ENCODE measurements at regions not wholly inside any gene's neighbourhood (a gene's known extent, or its start where the extent isn't known, plus 50 kb on each side); places are given as distances from the start of the nearest gene placed in this dataset.

DNA sequence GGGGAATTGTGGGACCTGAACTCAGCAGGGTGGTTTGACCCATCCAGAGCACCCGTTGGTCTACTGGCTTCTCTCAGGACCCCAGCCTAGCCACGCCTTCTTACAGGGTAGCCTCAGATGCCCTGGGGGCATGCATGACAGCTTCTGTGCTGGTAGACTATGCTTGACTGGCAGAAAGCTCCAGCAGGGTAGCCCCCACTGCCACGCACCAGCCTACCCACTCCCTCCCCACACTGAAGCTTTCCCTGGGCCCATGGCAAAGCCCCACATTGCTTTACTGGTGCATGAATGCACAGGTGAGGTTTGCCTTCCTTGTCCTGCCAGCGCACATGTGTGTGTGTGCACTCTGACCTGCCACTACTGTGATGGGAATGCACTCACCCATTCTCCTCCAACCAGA is 772.2 kb downstream of the LRFN5 start:
- DNase-seq (ENCODE audit: low spot score): no peak

DNA sequence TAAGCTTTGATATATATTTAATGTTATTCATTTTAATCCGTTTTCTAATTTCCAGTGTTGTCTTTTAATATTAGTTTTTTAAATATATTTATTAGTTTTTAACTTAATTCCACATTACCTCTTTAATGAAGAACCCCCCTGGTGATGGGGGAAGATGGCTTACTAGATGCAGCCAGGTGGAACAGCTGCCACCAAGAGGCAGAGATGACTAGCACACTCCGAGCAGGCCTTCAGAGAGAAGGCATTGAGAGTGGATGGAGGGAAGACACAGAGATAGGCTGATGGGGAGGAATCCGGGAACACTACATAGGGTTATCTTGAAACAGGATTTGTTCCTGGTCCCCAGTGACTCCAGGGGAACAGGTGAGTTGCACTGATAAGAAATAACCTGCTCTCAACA is 771.6 kb downstream of the LRFN5 start:
- no peak for DNase-seq (ENCODE audit: low spot score)

DNA sequence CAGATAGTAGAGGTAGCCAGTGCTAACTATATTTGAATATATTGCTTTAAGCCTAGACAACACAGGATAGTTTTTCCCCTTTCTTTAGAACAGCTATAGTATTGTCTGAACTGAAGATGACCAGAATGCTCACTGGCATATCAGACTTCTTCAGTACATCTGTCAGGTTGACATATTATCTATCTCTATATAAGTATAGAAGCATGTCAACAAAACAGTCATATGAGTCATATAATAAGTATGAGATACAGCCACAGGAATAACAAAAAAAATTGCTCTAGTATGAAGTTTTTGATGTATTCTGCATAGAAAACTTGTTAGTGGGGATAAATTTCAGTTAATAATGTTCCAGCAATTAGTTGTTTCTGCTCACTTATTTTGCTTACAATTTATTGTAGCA is 767.7 kb downstream of the LRFN5 start:
- DNase-seq (ENCODE audit: low spot score): peak; percentile 14

DNA sequence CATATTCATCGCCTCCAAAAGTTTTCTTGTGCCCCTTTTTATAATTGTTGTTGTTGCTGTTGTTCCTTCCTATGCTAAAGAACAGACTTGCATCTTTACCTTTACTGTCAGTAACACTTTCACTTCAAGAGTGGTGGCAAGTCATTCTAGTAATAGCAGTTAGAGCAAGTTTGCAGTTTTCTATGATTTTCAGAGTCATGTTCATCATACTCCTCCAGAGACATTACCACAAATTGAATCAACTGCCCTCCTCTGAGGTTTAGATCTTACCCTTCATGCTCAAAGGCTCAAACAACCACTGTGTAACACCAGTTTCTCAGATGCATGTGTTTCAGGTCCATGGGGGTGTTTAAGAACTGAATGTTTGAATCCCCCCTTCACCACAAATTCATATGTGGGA is 763.4 kb downstream of the LRFN5 start:
- no peak for DNase-seq (ENCODE audit: low spot score)

- no peak for DNase-seq (ENCODE audit: low spot score)
These were observed 761.6 kb downstream of the LRFN5 start for GRCh38 chr14:42368234-42368633.

DNA sequence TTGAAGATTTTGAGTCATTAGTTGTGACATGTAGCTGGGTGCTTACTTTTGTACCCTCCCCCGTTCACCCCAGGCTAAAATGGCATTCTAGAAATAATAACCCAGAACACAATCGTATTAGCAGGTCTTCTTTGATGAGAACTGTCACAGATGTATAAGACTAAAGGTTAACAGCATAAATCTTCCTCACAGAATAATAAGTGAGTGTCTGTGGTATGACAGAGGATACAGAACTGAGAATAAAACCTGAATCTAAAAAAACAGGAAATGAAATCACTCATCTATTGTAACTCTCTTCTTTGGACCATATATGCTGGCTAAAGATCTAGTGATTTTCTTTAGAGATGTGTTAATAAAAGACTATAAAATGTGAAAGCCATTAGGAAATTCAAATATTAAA is 746.6 kb downstream of the LRFN5 start:
- no peak for DNase-seq (ENCODE audit: low spot score)

DNA sequence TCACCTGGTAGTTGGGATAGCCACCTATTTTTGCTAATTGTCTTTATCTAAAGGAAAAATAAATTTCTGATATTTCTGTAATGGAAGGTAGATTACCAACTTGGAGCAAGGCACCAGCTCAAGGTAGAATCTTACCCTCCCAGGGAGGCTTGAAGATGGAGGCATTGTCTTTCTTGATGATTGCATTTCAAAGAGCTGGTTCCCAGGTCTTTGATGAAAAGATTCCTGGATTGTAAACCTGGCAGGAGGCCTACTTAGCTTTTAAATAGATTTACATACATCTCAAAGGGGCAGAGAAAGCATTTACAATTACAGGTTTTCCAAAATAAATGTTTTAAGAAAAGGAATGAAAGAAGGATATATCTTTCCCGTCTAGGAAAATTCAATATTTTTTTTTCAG is 729.2 kb downstream of the LRFN5 start:
- no peak for DNase-seq (ENCODE audit: low spot score)

DNA sequence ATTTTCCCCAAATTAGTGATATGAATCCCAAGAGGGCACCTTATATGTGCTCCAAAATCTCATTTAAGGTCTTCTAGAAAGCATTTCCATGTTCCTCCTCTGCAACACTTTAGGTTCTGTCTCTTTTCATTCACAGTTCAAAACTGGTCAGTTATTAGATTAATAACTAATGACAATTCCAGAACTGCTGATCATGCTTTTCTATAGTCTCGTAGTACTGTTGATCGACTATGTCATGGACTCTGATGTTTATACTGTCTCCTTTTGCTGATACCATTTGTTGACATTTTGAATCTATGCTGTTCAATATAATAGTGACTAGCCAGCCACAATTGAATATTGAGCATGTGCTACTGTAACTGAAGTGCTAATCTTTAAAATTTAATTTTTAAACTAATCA is 728.3 kb downstream of the LRFN5 start:
- no peak for DNase-seq (ENCODE audit: low spot score)

DNA sequence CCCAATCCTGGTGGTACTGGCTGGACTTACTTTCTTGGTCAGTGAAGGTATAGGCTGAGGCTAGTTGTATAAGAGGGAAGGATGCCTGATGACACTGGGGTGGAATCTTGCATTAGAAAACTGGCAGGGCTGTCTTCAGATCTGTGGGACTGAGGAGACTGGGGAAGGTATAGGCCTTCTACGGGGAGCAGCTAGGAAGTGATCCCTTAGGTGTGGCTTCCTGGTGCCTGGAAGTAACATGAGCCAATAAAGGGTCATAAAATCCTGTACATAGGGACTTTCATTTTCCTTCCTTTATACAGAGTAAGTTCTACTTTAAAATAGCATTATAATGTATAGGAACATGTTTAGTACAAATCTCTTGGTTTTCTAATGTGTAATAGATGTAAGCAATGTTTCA is 716.8 kb downstream of the LRFN5 start:
- no peak for DNase-seq (ENCODE audit: low spot score)

DNA sequence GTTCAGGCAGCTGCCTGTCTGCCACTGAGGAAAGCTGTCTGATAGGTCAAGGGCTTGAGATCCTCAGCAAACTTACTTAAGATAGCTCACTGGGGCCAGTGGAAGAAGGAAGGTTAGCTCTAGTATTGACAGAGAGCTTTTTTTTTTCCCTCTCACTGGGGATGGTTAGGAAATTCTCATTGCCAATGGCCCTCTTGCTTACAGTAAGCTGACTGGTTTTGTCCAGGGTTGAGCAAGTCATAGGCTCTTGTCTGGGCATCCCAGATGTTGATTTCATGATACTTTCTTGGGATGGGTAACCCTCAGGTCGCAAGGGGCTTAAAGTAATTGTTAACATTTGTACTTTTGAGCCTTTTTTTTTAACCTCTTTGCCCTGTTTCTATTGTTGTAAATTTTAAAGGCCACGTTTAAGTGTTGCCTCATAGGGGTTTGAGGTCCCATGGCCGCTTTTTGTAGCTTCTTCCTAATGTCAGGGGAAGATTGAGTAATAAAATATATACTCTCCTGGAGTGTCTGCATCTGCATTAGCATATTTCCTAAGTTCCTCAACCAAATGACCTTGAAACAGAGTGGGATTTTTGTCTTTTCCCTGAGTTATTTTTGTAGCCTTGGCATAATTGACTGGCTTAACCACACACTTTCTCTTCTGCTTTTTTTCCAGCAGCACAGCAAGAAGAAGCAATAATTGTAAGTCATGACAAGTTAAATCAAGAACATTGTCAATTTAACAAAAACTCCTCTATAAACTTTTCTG is 716.0 kb downstream of the LRFN5 start:
- DNase-seq (ENCODE audit: low spot score): no peak

DNA sequence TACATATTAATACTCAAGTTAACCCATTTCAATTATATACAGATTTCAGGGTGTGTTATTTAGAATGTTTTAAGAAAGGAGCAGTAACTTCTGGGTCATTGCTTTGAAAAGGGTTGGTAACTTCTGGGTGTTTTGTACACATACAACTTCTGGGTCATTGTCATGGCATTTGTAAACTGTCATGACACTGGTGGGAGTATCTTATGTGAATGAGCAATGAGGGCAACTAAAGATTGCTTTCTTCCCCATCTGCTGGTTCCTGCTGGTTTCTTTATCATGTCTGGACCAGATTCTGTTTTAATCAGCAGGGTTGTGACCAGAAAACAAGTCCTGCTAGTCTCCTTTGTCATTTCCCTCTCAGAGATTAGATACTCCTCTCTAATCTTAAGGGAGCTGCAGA is 713.3 kb downstream of the LRFN5 start:
- no peak for DNase-seq (ENCODE audit: low spot score)

DNA sequence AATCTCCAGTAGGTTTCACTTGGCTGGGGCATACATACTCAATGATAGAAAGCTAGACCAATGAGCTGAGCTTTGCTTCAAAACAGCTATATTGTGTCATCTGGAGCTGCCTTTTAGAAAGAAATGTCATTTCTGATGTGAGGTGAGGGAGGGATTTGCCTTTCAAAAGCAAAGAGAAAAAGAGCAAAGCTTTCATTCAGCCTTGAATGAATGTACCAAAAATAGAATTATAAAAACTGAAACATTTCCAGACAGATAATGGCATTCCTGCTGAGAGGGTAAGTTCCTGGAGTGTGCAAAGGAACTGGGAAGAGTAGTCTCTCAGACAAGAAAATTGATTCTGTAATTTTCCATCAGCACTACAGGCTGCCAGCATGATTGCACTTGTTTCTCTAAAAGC is 710.0 kb downstream of the LRFN5 start:
- DNase-seq (ENCODE audit: low spot score): no peak

DNA sequence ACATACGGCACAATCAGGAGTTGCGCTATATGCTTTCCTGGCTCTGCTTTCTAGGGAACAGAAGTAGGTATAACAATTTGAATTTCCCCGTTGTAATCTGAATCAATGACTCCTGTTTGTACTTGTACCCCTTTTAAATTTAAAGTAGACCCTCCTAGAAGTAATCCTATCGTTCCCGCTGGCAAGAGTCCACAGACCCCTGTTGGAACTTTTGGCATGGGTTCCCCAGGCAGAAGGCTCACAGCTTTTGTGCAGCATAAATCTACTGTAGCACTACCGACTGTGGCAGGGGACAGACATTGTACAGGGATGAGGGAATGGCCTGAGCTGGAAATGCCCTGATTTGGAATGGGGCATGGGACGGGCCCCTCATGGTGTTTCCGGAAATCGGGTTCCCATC is 705.2 kb downstream of the LRFN5 start:
- DNase-seq (ENCODE audit: low spot score): no peak

DNA sequence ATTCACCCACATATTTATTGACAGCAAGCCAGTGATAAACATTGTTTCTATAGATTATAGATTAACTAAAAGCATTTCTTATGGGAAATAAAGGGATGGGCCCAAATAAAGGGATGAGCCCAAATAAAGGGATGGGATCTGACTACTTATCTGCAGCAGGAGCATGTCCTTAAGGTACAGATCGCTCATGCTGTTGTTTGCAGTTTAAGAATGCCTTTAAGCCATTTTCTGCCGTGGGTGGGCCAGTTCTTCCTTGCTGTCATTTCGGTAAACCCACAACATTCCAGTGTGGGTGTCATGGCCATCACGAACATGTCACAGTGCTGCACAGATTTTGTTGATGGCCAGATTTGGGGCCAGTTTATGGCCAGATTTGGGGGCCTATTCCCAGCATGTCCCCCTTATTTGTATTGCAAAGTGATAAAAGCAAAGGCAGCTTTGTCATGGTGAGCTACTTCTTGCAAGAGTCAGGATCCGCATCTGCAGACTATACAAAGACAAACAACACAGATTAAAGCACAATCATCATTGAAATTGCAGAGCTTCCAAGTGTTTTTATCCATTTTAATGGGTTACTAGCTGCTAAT is 700.7 kb downstream of the LRFN5 start:
- DNase-seq (ENCODE audit: low spot score): no peak

GRCh38 chr14:42299692-42300091 is 693.0 kb downstream of the LRFN5 start:
- DNase-seq (ENCODE audit: low spot score): no peak

GRCh38 chr14:42293180-42293579 is 686.5 kb downstream of the LRFN5 start:
- DNase-seq (ENCODE audit: low spot score): no peak

DNA sequence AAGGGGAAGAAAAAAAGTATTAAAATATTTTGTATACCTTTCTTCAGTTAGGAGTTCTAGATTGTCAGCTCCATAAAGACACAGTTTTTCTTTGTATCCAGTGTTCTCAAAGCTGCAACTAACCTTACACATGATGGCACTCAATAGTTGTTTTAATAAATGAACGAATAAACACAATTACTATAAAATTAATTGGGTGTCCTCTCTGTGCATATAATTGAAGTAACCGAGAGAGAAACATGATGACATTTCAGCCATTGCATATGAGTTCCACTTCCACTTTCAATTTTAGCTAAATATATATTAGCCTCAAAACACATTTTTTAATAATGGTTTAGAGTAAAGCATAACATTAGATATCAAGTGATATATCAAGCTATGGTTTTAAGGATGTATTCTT is 671.2 kb downstream of the LRFN5 start:
- DNase-seq (ENCODE audit: low spot score): no peak

DNA sequence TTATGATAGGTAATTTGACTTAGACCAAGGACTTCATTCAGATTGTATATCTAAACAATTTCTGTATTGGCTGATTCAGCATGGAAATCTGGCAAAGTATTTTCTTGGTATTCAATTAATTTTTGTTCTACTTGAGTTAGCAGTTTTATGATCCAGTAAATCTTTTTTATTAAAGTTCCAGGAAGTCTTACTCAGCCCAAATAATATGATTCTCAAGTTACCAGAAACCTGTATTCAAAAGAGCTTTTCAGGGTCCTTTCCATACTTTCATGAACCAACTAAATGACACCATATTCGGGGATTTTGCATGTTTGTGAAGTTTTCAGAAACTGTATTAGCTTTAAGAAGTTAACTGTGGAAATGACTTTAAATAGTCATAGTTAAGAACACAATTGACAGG is 662.6 kb downstream of the LRFN5 start:
- DNase-seq (ENCODE audit: low spot score): no peak

GRCh38 chr14:42248131-42248530 is 641.5 kb downstream of the LRFN5 start:
- DNase-seq (ENCODE audit: low spot score): no peak

- DNase-seq (ENCODE audit: low spot score): no peak
These were observed 634.4 kb downstream of the LRFN5 start for GRCh38 chr14:42241101-42241500.

DNA sequence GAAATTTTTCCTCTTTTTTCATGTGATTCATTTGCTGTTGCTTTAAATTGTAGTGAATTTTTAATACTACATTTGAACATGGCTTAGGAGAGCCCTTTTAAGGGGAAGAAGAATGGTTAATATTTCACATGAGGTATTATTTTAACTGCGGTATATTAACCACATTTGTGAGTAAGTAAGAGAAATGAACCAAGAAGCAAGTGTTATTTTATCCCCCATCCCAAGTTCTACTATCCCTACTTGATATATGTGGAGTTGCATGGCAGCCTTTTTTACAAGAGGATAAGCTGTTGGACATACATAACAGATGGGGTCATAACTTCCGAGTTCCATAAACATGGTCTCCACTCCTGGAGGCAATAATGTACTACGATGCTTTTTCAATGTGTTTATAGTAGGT is 623.3 kb downstream of the LRFN5 start:
- DNase-seq (ENCODE audit: low spot score): no peak

DNA sequence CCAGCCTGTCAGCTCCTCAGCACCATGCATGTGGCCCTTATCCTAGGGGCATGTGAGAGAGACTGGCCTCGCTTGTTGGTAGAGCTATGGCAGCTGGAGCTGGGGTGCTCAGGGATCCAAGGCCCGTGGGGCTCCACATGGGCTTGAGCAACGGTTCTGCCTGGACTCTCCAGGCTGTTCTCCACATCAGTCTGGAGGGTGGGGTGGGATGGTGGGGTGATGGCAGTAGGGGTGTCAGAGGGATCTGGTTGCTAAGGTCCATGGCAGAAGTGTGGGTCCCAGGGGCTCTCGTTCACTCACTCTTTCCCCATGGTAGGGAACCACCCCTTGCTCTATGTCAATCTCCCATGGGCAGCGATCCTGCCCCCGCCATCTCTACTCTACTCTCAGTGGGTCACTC is 622.6 kb downstream of the LRFN5 start:
- no peak for DNase-seq (ENCODE audit: low spot score)

DNA sequence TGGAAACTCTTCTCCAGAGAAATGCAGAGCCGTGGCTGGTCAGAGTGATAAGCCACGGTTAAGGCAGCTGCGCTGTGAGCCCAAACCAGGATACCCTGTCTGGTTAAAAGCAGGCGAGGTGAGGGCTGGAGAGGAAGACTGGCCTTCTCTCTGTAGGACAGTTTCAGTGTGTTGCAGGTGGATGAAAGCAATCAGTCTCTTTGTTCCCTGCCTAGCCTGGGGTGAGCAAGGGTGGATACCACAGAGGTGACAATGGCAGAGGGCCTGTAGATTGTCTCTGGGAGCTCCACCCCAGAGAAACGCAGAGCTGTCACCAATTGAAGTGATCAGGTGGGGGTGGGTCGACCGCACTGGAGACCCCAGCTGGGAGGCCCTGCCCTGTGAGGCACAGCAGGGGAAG is 621.9 kb downstream of the LRFN5 start:
- no peak for DNase-seq (ENCODE audit: low spot score)
